HEK293 (cell line): ENCODE measurements at regions not wholly inside any gene's neighbourhood (a gene's known extent, or its start where the extent isn't known, plus 50 kb on each side); places are given as distances from the start of the nearest gene placed in this dataset.
A peak's percentile ranks its signal among the peaks of the same experiment; 100 is the strongest.

Source experiments
- CTCF ChIA-PET: fragments of 350-600 bp; formaldehyde crosslinking; extraction: SDS; loops from one replicate; lab custom pipeline; 2021; ENCODE audit warnings: antibody characterized with exemption; lab: Yijun Ruan, JAX
- POLR2A ChIA-PET: fragments of 300-600 bp; formaldehyde crosslinking; extraction: SDS; loops from one replicate; lab custom pipeline; 2020; ENCODE audit warnings: antibody characterized with exemption, inconsistent platforms; lab: Yijun Ruan, JAX
- H3K27ac ChIP-seq: fragments of 200-500 bp; sonication (Bioruptor generic); 2 replicates; pipeline ENCODE4 v1.5.1; 2014; ENCODE audit warnings: low read depth, low read length, control low read depth, inconsistent platforms; ENCODE audit errors: extremely low read depth
- H3K36me3 ChIP-seq, 2 experiments: fragments of 200-500 bp in 1 of 2; sonication (Bioruptor generic) in 1 of 2; 1 replicate in 1 of 2; 2 replicates in 1 of 2; pipeline ENCODE4 v1.5.1; 2014 to 2017; ENCODE audit warnings: inconsistent platforms in 2 of 2, low read length in 2 of 2; ENCODE audit not compliant: control insufficient read depth in 2 of 2, insufficient read depth in 1 of 2
- H3K4me1 ChIP-seq: fragments of 200-500 bp; sonication (Bioruptor generic); 2 replicates; pipeline ENCODE4 v1.5.1; 2014; ENCODE audit warnings: mild to moderate bottlenecking, low read length, inconsistent platforms; ENCODE audit not compliant: control insufficient read depth, insufficient read depth
- H3K4me3 ChIP-seq: 2 replicates; pipeline ENCODE4 v1.5.1; 2011; ENCODE audit warnings: low read depth, mild to moderate bottlenecking, control low read depth, low read length, moderate library complexity
- H3K9me3 ChIP-seq: fragments of 200-500 bp; sonication (Bioruptor generic); 2 replicates; pipeline ENCODE4 v1.5.1; 2014; ENCODE audit warnings: low read depth, low read length, inconsistent platforms; ENCODE audit not compliant: control insufficient read depth, insufficient read depth
- GFI1B ChIP-seq: fragments of 450-650 bp; formaldehyde crosslinking; IDR thresholded peaks from 2 replicates; pipeline ENCODE4 v1.5.1; 2016; ENCODE audit warnings: missing biosample characterization, missing genetic modification characterization
- GLIS1 ChIP-seq: fragments of 450-650 bp; formaldehyde crosslinking; IDR thresholded peaks from 2 replicates; pipeline ENCODE4 v1.5.1; 2016; ENCODE audit warnings: missing biosample characterization, missing genetic modification characterization
- HOXD13 ChIP-seq: sonication (generic); formaldehyde crosslinking; IDR thresholded peaks from 2 replicates; pipeline ENCODE4 v1.8.0; 2022; ENCODE audit warnings: missing genetic modification reagents, borderline replicate concordance
- KLF8 ChIP-seq: fragments of 450-650 bp; formaldehyde crosslinking; IDR thresholded peaks from 2 replicates; pipeline ENCODE4 v1.5.1; 2016; ENCODE audit warnings: missing biosample characterization, missing genetic modification characterization
- MZF1 ChIP-seq: fragments of 450-650 bp; formaldehyde crosslinking; IDR thresholded peaks from 2 replicates; pipeline ENCODE4 v1.5.1; 2017; ENCODE audit warnings: missing biosample characterization, missing genetic modification characterization, borderline replicate concordance
- PATZ1 ChIP-seq: fragments of 450-650 bp; formaldehyde crosslinking; IDR thresholded peaks from 2 replicates; pipeline ENCODE4 v1.5.1; 2016; ENCODE audit warnings: missing biosample characterization, missing genetic modification characterization
- YY1 ChIP-seq: fragments of 450-650 bp; formaldehyde crosslinking; IDR thresholded peaks from 2 replicates; pipeline ENCODE4 v1.5.1; 2018; ENCODE audit warnings: missing biosample characterization, missing genetic modification characterization
- ZBTB17 ChIP-seq: fragments of 450-650 bp; formaldehyde crosslinking; IDR thresholded peaks from 2 replicates; pipeline ENCODE4 v1.5.1; 2016; ENCODE audit warnings: missing biosample characterization, missing genetic modification characterization
- ZBTB8A ChIP-seq: fragments of 450-650 bp; formaldehyde crosslinking; IDR thresholded peaks from 2 replicates; pipeline ENCODE4 v1.5.1; 2016; ENCODE audit warnings: missing biosample characterization, missing genetic modification characterization
- ZEB2 ChIP-seq: fragments of 450-650 bp; formaldehyde crosslinking; IDR thresholded peaks from 2 replicates; pipeline ENCODE4 v1.5.1; 2016; ENCODE audit warnings: missing biosample characterization, missing genetic modification characterization
- ZFP41 ChIP-seq: fragments of 450-650 bp; formaldehyde crosslinking; IDR thresholded peaks from 2 replicates; pipeline ENCODE4 v1.5.1; 2016; ENCODE audit warnings: missing biosample characterization, missing genetic modification characterization, borderline replicate concordance
- ZNF112 ChIP-seq: fragments of 450-650 bp; formaldehyde crosslinking; IDR thresholded peaks from 2 replicates; pipeline ENCODE4 v1.5.0; 2017; ENCODE audit warnings: missing biosample characterization, missing genetic modification characterization
- ZNF175 ChIP-seq: fragments of 450-650 bp; formaldehyde crosslinking; IDR thresholded peaks from 2 replicates; pipeline ENCODE4 v1.5.1; 2016; ENCODE audit warnings: missing biosample characterization, missing genetic modification characterization
- ZNF366 ChIP-seq: fragments of 450-650 bp; formaldehyde crosslinking; conservative IDR thresholded peaks from 2 replicates; pipeline ENCODE4 v1.5.1; 2016; ENCODE audit warnings: missing biosample characterization, missing genetic modification characterization
- ZNF521 ChIP-seq: fragments of 450-650 bp; formaldehyde crosslinking; IDR thresholded peaks from 2 replicates; pipeline ENCODE4 v1.5.1; 2017; ENCODE audit warnings: missing biosample characterization, mild to moderate bottlenecking, missing genetic modification characterization
- ZNF624 ChIP-seq: fragments of 450-650 bp; formaldehyde crosslinking; IDR thresholded peaks from 2 replicates; pipeline ENCODE4 v1.5.1; 2017; ENCODE audit warnings: missing biosample characterization, missing genetic modification characterization
- ZNF629 ChIP-seq: fragments of 450-650 bp; formaldehyde crosslinking; IDR thresholded peaks from 2 replicates; pipeline ENCODE4 v1.5.1; 2017; ENCODE audit warnings: missing biosample characterization, missing genetic modification characterization
- ZNF704 ChIP-seq: fragments of 450-650 bp; formaldehyde crosslinking; IDR thresholded peaks from 2 replicates; pipeline ENCODE4 v1.5.1; 2016; ENCODE audit warnings: missing biosample characterization, missing genetic modification characterization
- ZSCAN4 ChIP-seq: fragments of 450-650 bp; formaldehyde crosslinking; IDR thresholded peaks from 2 replicates; pipeline ENCODE4 v1.5.1; 2017; ENCODE audit warnings: missing biosample characterization, missing genetic modification characterization
- TF ChIP-seq, protein P1 (sequence below): fragments of 450-650 bp; formaldehyde crosslinking; IDR thresholded peaks from 2 replicates; pipeline ENCODE4 v1.5.1; 2016; ENCODE audit warnings: missing biosample characterization, missing genetic modification characterization
- TF ChIP-seq, protein P2 (sequence below): fragments of 450-650 bp; formaldehyde crosslinking; IDR thresholded peaks from 2 replicates; pipeline ENCODE4 v1.5.1; 2017; ENCODE audit warnings: missing biosample characterization, missing genetic modification characterization
- TF ChIP-seq, protein P3 (sequence below): fragments of 450-650 bp; IDR thresholded peaks from 2 replicates; pipeline ENCODE4 v1.5.1; 2018; ENCODE audit warnings: missing biosample characterization, mild to moderate bottlenecking, missing genetic modification characterization

DNA sequence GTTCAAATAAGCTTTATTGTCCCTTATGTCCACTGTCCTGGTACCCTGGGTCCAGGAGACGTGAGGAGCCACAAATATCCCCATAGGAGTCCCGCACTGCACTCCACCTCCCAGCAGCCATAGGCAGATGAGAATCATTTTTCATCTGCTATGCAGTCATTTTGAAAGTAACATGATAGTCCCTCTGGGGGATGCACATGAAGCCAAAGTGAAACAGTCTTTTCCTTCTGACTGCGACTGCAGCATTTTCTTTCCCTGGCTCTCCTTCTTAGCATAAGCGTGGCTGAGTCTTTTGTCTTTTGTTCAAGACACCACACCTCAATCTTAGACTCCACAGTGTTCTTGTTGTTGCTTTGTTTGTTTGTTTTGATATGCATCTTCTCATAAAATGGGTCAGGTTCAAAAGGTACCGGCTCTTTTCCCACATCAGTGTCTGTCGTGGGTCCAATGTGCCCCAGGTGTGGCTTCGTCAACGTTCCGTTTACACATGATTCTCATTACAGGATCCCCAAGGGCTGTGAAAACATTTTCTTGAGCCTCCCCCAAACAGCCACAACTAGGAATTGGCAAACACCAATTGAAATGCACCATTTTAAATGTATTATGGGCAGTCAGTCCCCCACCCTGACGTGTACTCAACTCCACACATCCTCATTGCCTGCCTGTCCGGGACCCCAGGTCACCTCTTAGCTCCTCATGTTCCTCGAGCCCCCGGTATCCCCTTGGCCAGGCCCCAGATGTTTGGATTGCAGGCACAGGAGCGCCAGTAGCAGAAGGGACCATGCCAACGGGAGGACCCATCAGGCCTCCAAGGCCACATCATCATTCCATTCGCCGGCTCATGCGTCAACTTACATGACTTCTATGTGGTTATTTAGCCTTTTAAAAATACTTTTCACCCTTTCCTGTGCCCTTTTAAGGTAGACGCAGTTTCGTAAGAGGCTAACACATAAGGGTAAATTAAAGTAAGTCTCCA lies 237.8 kb upstream of the DAPK1 start:
- Histone ChIP-seq H3K4me3 (no peak overlapping the region), H3K36me3 (no peaks in the 10 kb centered on the region), H3K27ac (no peak overlapping the region), H3K4me1 (peaks cover 4% of the 10 kb centered on the region; the same call in 1 of the 2 replicates), H3K9me3 (no peaks in the 10 kb centered on the region)
- ChIA-PET POLR2A (no interaction called here), CTCF (no interaction called here)
- TF ChIP-seq GLIS1 (tag by site-specific recombination) (peak; percentile 53), YY1 (tag by site-specific recombination) (no peak), ZNF366 (tag by site-specific recombination) (0 out of 2 replicates have a peak, but pooled peaks have one; percentile 14), ZEB2 (tag by site-specific recombination) (0 out of 2 replicates have a peak, but pooled peaks have one; percentile 20), ZBTB17 (peak; percentile 23; the same call in 1 of the 2 replicates), ZSCAN4 (tag by site-specific recombination) (no peak), HOXD13 (CRISPR knock-in tag) (no peak), MZF1 (tag by site-specific recombination) (0 out of 2 replicates have a peak, but pooled peaks have one; percentile 26), ZNF629 (0 out of 2 replicates have a peak, but pooled peaks have one; percentile 20)
- TF ChIP-seq, protein P1, sequence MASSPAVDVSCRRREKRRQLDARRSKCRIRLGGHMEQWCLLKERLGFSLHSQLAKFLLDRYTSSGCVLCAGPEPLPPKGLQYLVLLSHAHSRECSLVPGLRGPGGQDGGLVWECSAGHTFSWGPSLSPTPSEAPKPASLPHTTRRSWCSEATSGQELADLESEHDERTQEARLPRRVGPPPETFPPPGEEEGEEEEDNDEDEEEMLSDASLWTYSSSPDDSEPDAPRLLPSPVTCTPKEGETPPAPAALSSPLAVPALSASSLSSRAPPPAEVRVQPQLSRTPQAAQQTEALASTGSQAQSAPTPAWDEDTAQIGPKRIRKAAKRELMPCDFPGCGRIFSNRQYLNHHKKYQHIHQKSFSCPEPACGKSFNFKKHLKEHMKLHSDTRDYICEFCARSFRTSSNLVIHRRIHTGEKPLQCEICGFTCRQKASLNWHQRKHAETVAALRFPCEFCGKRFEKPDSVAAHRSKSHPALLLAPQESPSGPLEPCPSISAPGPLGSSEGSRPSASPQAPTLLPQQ (tag by site-specific recombination): no peak
- TF ChIP-seq, protein P2, sequence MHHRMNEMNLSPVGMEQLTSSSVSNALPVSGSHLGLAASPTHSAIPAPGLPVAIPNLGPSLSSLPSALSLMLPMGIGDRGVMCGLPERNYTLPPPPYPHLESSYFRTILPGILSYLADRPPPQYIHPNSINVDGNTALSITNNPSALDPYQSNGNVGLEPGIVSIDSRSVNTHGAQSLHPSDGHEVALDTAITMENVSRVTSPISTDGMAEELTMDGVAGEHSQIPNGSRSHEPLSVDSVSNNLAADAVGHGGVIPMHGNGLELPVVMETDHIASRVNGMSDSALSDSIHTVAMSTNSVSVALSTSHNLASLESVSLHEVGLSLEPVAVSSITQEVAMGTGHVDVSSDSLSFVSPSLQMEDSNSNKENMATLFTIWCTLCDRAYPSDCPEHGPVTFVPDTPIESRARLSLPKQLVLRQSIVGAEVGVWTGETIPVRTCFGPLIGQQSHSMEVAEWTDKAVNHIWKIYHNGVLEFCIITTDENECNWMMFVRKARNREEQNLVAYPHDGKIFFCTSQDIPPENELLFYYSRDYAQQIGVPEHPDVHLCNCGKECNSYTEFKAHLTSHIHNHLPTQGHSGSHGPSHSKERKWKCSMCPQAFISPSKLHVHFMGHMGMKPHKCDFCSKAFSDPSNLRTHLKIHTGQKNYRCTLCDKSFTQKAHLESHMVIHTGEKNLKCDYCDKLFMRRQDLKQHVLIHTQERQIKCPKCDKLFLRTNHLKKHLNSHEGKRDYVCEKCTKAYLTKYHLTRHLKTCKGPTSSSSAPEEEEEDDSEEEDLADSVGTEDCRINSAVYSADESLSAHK (tag by site-specific recombination): peak; percentile 99
- TF ChIP-seq, protein P3, sequence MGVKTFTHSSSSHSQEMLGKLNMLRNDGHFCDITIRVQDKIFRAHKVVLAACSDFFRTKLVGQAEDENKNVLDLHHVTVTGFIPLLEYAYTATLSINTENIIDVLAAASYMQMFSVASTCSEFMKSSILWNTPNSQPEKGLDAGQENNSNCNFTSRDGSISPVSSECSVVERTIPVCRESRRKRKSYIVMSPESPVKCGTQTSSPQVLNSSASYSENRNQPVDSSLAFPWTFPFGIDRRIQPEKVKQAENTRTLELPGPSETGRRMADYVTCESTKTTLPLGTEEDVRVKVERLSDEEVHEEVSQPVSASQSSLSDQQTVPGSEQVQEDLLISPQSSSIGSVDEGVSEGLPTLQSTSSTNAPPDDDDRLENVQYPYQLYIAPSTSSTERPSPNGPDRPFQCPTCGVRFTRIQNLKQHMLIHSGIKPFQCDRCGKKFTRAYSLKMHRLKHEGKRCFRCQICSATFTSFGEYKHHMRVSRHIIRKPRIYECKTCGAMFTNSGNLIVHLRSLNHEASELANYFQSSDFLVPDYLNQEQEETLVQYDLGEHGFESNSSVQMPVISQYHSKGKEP (tag by site-specific recombination): peak; percentile 40; the same call in 1 of the 2 replicates

DNA sequence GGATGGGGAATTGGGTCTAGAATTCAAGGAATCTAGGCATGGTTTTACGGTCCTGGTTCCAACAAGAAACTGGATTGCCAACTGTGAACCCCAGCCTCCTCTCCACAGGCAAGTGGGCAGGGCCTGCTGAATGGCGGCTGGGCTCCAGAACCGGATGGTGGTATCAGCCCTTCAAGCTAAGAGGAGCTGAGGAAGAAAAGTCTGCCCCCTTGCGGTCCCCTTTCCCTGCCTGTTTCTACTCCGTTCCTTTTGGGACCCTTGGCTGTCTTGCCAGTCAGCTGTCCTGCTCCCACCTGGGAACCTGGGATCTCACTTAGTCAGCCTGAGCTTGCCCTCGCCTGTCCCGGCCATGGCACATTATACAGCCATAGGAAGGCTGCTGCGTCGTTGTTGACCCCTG lies 234.4 kb upstream of the DAPK1 start:
- CTCF ChIA-PET: interaction anchor here (0.6 kb wide), 1 partner anchor 174 kb away, joined by 5 read pairs; no protein-coding TSS in a partner anchor
- POLR2A ChIA-PET: no interaction called here
- H3K36me3 ChIP-seq: no peaks in the 10 kb centered on the region
- no peak overlapping the region for H3K4me3 ChIP-seq
- peaks cover 4% of the 10 kb centered on the region; the same call in 1 of the 2 replicates for H3K4me1 ChIP-seq
- H3K27ac ChIP-seq: no peak overlapping the region
- no peaks in the 10 kb centered on the region for H3K9me3 ChIP-seq
- no peak for TF ChIP-seq PATZ1 (tag by site-specific recombination)
- no peak for TF ChIP-seq ZNF704 (tag by site-specific recombination)
- TF ChIP-seq ZNF112 (tag by site-specific recombination): no peak
- no peak for TF ChIP-seq KLF8
- TF ChIP-seq GFI1B (tag by site-specific recombination): no peak
- TF ChIP-seq ZFP41: no peak
- TF ChIP-seq ZBTB8A (tag by site-specific recombination): no peak
- TF ChIP-seq ZNF521 (tag by site-specific recombination): no peak
- no peak for TF ChIP-seq ZNF175
- no peak for TF ChIP-seq ZNF624 (tag by site-specific recombination)
